HG03439 (cell line): ENCODE measurements at regions not wholly inside any gene's neighbourhood (a gene's known extent, or its start where the extent isn't known, plus 50 kb on each side); places are given as distances from the start of the nearest gene placed in this dataset.
A peak's percentile ranks its signal among the peaks of the same experiment; 100 is the strongest.

Source experiments
- ATAC-seq: cut with Tn5 transposase; IDR thresholded peaks from one replicate; pipeline ENCODE4 v1.9.1; 2021; ENCODE audit warnings: mild to moderate bottlenecking, moderate library complexity; ENCODE audit not compliant: unreplicated experiment

- no peak for ATAC-seq
Observed at GRCh38 chr7:119351320-119351719, 921.7 kb upstream of the KCND2 start.

- no peak for ATAC-seq
Observed at GRCh38 chr7:119374436-119374835, 898.5 kb upstream of the KCND2 start.

- ATAC-seq = no peak
Observed at GRCh38 chr7:119377861-119378260, 895.1 kb upstream of the KCND2 start.

GRCh38 chr7:119382726-119383125, 890.2 kb upstream of the KCND2 start:
- ATAC-seq = no peak

GRCh38 chr7:119395024-119395423, 878.0 kb upstream of the KCND2 start:
- no peak for ATAC-seq

- ATAC-seq = peak; percentile 69
Observed at GRCh38 chr7:119397156-119397555, 875.8 kb upstream of the KCND2 start.

- no peak for ATAC-seq
Observed at GRCh38 chr7:119408596-119408995, 864.4 kb upstream of the KCND2 start.

- ATAC-seq = no peak
Observed at GRCh38 chr7:119413314-119413805, 859.6 kb upstream of the KCND2 start.

GRCh38 chr7:119415682-119416081, 857.3 kb upstream of the KCND2 start:
- ATAC-seq = no peak

GRCh38 chr7:119421657-119422056, 851.3 kb upstream of the KCND2 start:
- ATAC-seq = no peak

GRCh38 chr7:119436882-119437281, 836.1 kb upstream of the KCND2 start:
- ATAC-seq = peak; percentile 55

GRCh38 chr7:119438315-119438714, 834.7 kb upstream of the KCND2 start:
- ATAC-seq = no peak

GRCh38 chr7:119439192-119439591, 833.8 kb upstream of the KCND2 start:
- ATAC-seq = no peak

- ATAC-seq = no peak
Observed at GRCh38 chr7:119452401-119452800, 820.6 kb upstream of the KCND2 start.

GRCh38 chr7:119465798-119466305, 807.1 kb upstream of the KCND2 start:
- ATAC-seq = no peak

- no peak for ATAC-seq
Observed at GRCh38 chr7:119472408-119473038, 800.5 kb upstream of the KCND2 start.

GRCh38 chr7:119482209-119482608, 790.8 kb upstream of the KCND2 start:
- ATAC-seq = peak; percentile 95

- no peak for ATAC-seq
Observed at GRCh38 chr7:119482671-119483070, 790.3 kb upstream of the KCND2 start.

GRCh38 chr7:119483364-119483763, 789.6 kb upstream of the KCND2 start:
- no peak for ATAC-seq

- ATAC-seq = no peak
Observed at GRCh38 chr7:119514326-119514725, 758.6 kb upstream of the KCND2 start.

GRCh38 chr7:119515214-119515613, 757.8 kb upstream of the KCND2 start:
- ATAC-seq = no peak

- ATAC-seq = no peak
Observed at GRCh38 chr7:119515962-119516361, 757.0 kb upstream of the KCND2 start.

GRCh38 chr7:119522263-119522662, 750.7 kb upstream of the KCND2 start:
- ATAC-seq = no peak
